H1 (cell line): ENCODE measurements at regions not wholly inside any gene's neighbourhood (a gene's known extent, or its start where the extent isn't known, plus 50 kb on each side); places are given as distances from the start of the nearest gene placed in this dataset.

ENCODE experiments used
- CTBP2 ChIP-seq: IDR thresholded peaks from 2 replicates; pipeline ENCODE4 v1.7.0; 2011; ENCODE audit warnings: borderline replicate concordance, mild to moderate bottlenecking, moderate library complexity, mixed read lengths, low read length; ENCODE audit not compliant: insufficient read depth, insufficient read length
- KDM4A ChIP-seq: IDR thresholded peaks from one replicate; pipeline ENCODE4 v1.7.1; 2012; ENCODE audit warnings: low read depth, mild to moderate bottlenecking, moderate library complexity, low read length, inconsistent platforms; ENCODE audit not compliant: severe bottlenecking

DNA sequence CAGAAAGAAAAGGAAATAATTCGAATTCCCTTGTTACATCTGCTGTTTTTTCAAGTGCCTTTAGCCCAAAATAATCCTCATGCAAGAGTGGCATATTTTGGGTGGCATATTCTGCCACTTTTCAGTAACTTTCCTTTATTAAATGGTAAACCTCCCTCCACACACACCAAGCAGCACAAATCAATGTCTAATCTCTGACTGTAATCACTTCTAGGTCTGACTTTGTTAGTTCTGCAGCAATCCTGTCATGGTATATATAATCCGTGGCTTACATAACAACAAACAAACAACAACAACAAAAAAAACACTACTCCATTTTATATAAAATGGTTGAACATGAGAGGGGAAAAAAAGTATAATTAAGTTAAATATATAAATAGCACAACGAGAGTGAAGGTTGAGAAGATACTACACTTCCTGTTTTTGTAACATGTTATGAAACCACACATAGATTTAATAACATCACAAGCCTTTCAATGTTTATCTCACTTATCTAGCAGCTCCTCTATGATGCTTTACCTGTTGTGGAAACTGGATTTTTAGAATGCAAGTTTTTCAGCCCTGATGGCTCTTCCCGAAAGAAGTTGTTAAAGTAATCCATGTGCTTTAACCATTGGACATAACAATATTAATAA is 715.4 kb downstream of the GRXCR1 start (continued):
- TF ChIP-seq CTBP2 (no peak), KDM4A (no peak)
